GM18505 (cell line): ENCODE measurements at regions not wholly inside any gene's neighbourhood (a gene's known extent, or its start where the extent isn't known, plus 50 kb on each side); places are given as distances from the start of the nearest gene placed in this dataset.

ENCODE experiments used
- ATAC-seq: cut with Tn5 transposase; IDR thresholded peaks from one replicate; pipeline ENCODE4 v1.9.1; 2021; ENCODE audit not compliant: unreplicated experiment
- POLR2A ChIP-seq: IDR thresholded peaks from 4 replicates; pipeline ENCODE4 v1.6.1; 2011; ENCODE audit warnings: borderline replicate concordance; ENCODE audit not compliant: insufficient read depth, insufficient read length; ENCODE audit errors: extremely low read depth

DNA sequence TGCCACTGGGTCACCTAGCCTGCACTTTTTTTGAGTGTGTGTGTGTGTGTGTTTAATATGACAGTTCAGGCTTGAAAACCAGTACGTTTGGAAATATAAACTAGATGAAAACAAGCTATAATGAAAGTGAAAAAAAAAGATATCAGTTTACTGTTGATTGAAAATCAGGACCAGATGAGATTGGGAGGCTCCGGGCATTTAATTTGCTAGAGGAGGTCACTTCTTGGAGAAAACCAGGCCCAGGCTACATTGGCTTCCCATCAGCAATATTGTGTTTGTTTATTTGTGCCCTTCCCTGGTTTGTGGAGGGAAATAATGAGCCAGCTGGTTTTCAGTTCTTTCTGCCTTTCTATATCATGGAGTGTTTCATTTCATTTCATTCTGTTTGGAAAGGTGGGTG lies 246.6 kb upstream of the JAG1 start:
- TF ChIP-seq POLR2A, result no peak
- no peak for ATAC-seq

- no peak for TF ChIP-seq POLR2A
- no peak for ATAC-seq
Observed at GRCh38 chr20:10921491-10922010, 247.8 kb upstream of the JAG1 start.

GRCh38 chr20:10922506-10922905 lies 248.7 kb upstream of the JAG1 start:
- no peak for TF ChIP-seq POLR2A

DNA sequence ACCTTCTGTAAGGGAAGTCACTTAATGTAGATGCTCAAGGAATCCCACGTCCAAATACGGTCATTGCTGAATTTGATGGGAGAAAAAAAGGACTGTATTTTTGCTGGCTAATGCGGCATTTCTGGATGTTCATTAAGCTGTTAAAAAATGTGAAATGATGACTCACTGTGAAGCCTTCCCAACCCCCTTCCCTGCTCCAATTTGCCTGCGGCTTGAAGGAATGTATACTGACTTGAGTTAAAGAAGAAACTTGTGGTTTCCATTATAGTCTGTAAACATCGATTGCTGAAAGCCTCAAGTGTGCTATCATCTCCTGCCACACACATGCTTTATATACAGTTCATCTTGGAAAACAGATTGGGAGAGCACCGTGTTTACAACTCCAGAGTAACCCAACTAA lies 249.1 kb upstream of the JAG1 start:
- TF ChIP-seq POLR2A, result no peak

More at GRCh38 chr20:10922506-10922905, 248.7 kb upstream of the JAG1 start:
- ATAC-seq, result no peak

GRCh38 chr20:10924644-10925201 lies 250.9 kb upstream of the JAG1 start:
- ATAC-seq, result no peak

More for the DNA sequence above, 249.1 kb upstream of the JAG1 start:
- no peak for ATAC-seq

GRCh38 chr20:10925767-10926166 lies 252.0 kb upstream of the JAG1 start:
- no peak for ATAC-seq
- no peak for TF ChIP-seq POLR2A

More at GRCh38 chr20:10924644-10925201, 250.9 kb upstream of the JAG1 start:
- TF ChIP-seq POLR2A, result no peak

DNA sequence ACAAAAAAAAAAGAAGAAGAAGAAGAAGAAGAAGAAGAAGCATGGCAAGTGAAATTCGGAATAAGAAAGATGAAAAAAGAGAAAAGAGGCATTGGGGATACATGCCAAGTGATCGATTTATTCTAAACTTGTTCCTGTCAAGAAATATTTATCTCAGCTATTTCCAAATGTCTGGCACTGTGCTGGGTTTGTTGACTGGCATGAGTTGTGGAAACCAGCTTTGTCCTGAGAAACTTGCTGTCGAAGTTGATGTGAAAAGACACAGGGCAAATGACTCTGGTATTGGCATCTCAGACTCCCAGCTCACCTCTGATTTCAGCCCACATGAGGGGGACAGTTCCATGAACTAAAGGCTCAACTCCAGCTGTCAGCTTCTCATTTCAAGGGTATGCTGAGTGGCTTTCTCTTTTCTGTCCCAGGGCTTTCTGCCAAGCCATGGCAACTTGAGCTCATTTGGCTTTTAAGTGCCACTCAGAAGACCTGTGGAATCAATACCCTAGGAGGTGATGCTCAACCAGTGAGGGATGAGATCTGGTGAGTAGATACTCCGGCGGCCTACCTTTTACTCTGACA lies 253.3 kb upstream of the JAG1 start:
- ATAC-seq, result no peak
- no peak for TF ChIP-seq POLR2A

DNA sequence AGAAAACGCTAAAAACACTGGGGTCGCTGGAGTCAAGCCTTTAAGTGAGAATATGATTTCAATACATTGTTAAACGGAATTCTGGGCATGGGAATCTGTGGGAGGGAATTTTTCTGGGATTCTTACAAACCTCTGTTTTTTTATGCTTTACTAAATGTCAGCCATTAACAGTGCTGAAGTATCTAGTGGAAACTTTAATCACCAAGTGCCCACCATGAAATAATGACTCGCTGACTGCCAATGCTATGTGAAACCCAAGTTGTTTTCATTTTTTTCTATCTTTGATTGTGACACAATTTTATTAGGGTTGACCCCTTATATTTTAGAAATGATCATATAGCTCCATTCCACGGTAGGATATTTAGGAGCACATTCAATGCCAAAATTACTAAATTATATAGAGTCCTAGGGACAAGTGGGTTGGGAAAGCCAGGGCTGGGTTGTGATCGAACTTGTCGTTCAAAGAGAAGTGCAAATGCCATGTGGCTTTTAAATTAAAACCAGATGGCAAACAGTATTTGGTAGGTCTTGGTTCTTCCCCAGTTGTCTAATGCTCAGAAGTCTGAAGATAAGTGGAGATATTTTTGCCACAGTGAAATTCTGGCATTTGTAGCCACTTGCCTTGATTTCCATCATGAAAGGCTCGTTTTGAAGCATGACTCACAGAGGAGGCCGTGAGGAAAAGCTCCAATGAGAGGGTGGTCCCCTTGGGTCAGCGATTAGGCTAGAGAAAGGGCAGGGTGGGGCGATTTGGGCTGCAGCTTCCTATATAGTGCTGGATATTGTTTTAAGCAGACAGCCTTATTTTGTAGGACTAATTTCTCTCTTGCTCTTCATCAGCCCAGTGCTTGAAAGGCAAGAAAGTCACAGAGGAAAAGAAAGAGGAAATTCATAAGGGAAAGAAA lies 254.4 kb upstream of the JAG1 start:
- ATAC-seq, result no peak

GRCh38 chr20:10928841-10929421 lies 255.1 kb upstream of the JAG1 start:
- no peak for TF ChIP-seq POLR2A

More for the DNA sequence above, 254.4 kb upstream of the JAG1 start:
- TF ChIP-seq POLR2A, result no peak

DNA sequence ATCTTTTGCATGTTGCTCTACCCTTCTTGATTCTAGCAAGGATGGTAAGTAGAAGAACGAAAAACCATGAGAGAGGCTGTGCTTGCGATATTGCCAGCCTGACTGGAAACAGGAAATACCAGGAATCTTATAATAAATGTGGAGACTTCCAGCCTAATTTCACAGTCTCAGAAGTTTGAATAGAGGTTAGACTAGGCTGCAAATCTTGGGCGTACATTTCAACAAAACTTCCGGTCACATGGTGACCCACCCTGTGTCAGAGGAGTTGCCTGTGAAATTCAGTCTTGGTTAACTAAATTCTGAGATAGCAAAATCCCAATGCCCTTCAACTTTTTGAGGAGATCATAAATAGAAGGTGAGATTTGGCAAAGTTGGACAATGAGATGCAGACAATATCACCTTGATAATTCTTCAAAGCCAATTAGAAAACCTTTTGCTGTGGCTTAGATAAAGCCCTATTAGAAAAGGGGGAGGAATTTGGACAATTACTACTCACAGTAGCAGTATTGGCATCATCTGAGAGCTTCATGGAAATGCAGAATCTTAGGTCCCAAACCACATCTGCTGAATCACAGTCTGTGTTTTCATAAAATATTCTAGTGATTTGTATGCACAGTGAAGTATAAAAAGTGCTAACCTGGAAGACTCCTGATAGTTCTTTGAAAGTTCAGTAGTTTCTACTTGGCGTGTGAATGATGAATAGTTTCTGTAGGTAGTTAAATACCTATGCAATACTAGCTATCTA lies 262.0 kb upstream of the JAG1 start:
- no peak for TF ChIP-seq POLR2A
- ATAC-seq, result no peak

More at GRCh38 chr20:10928841-10929421, 255.1 kb upstream of the JAG1 start:
- ATAC-seq, result no peak

- no peak for TF ChIP-seq POLR2A
- no peak for ATAC-seq
Observed at GRCh38 chr20:10936786-10937185, 263.0 kb upstream of the JAG1 start.

GRCh38 chr20:10939331-10939941 lies 265.6 kb upstream of the JAG1 start:
- no peak for TF ChIP-seq POLR2A
- ATAC-seq, result no peak
